HG03342 (cell line): ENCODE measurements at regions not wholly inside any gene's neighbourhood (a gene's known extent, or its start where the extent isn't known, plus 50 kb on each side); places are given as distances from the start of the nearest gene placed in this dataset.

Experiments
- ATAC-seq: cut with Tn5 transposase; IDR thresholded peaks from one replicate; pipeline ENCODE4 v1.9.1; 2021; ENCODE audit warnings: mild to moderate bottlenecking, moderate library complexity; ENCODE audit not compliant: unreplicated experiment

DNA sequence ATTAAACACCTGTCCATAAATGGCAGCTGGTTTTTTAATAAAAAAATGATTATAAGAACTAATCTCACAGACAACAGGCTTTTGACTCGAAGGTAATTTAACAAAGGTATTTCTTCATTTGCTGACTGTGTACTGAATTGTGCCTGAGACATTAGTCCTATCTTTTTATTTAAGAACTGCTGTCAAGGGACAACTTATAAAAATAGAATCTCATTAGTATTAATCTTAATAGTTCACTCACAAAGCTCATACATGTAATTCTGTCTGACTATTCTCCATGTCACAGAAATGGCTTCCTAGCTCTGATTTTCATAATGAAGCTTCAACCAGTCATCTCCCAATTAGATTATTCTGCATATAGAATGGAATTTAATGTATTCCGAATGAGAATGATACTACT is 276.9 kb upstream of the PDZRN3 start:
- ATAC-seq: no peak

DNA sequence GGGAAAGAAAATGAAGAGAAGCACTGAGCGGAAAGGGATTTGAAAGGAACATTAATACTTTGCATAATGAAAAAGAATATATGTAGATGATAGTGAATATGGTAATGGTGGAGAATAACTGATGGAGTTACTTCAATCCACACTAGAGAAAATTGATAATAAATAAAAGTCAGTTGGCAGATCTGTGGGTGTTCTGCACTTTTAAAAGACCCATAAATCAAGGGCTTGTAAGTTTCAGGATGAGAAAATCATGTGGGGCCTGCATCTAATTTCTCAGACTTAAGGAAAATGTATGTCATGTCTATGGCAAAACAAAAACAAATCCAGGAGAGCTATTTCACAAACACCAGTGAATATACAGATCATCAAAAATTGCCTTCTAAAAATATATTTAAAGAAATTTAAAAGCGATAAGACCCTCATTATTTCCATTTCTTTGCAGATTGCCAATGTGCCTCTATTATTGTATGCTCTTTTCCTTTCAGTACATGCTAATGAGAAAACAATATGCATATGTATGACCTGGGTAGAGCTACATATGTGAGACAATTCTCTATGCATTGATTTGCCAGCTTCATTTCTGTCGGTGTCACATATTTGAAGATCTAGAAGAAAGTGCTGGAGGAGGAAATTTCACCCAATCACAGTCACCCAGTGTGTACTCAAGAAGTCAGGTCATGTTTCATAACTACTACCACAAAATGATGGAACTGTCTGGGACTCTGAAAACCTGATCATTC is 269.9 kb upstream of the PDZRN3 start:
- no peak for ATAC-seq

DNA sequence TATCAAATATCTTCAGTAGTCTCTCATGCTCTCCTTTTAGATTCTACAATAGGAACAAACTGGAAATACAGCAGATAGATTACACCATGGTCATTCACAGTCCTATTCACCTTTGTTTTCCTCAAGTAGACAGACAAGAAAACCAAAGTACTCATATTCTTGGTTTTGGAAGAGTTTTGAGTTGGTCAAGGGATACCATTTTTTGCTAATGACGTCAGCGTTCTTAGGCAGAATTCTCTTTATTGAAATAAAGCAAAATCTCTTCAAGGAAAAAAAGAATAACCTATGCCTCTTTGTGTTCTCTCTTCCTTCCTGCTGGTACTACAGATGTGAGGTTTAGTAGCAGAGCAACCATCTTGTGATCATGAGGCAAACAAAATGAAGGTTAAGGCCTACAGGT is 268.3 kb upstream of the PDZRN3 start:
- no peak for ATAC-seq

DNA sequence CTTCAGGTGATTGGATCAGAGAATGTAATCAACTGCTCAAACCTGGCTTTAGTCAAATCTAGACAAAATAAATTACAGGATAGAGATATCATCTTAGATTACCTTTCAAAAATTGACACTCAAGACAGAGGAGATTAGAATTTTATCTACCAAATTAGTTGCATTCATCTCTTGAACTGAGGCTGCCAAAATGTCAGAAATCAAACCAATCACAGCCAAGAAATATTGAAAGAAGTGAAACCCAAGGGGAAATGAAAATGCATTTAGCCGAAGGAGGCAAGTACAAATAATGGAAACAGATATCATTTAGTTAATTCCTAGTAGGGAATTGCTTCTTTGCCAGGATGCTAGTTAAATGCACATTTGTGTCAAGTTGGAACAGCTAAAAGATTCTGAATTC is 261.1 kb upstream of the PDZRN3 start:
- no peak for ATAC-seq

DNA sequence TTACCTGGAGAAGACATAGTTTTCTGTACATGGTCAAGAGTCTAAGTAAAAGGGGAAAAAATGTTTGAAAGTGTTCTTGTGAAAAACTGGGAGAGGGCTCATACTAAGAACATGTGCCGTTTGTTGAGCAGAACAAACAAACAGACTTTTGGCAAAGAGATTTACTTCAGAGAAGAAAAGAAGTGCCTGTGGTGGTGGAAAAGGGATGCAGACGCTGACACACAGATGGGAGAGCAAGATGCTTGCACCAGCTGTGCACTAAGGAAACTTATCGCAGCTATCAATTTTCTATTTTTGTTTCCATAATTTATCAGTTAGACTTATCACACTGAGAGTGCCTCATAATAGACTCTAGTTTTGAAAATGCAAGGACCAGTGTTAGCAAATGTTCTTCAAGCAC is 259.6 kb upstream of the PDZRN3 start:
- ATAC-seq: no peak

DNA sequence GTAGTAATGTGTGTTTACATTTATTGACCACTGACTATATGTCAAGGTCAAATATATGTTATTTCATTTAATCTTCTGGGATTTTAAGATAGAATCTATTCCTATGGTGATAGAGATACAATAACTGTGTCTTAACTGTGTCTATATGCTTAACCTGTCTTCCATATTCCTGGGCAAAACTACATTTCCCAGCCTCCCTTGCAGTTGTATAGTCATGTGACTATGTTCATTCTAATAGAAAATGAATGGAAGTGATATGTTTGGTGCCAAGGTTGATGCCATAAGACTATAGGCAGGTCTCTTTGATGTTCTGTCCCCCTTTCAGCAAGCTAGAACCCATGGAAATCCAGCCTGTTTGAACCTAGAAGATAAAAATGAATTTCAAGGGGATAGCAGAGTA is 258.8 kb upstream of the PDZRN3 start:
- ATAC-seq: no peak

DNA sequence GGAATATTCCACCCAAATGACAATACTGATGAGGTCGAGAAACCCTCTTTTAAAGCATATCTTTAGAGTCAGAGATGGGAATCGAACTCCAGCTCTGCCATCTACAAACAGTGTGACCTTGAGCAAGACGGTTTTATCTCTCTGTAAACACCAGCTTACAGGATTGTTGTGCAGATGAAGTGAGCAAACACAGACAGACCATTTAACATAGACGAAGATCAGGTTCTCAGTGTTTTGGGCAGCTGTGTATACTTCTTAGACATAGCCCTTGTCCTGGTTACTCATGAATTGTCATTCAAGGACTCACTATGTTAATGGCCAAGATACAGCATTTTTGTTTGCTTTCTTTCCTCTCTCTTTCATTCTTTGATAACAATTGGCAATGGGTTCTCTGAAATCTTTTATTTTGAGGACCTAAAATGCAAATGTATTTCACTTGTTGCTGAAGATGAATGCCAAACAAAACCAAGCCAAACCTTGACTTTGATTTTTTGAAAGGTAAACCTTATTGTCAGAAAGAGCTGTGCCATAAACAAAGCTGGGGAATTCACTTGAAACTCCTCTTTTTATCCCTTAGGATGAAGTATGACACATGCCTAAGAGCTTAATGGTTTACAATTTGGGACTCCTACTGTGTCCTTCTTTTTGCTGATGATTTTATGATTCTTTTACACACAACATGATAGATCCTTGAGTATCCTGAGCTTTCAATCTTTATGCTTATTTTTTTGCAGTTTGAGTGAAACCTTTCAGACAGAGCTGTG is 250.0 kb upstream of the PDZRN3 start:
- ATAC-seq: no peak

DNA sequence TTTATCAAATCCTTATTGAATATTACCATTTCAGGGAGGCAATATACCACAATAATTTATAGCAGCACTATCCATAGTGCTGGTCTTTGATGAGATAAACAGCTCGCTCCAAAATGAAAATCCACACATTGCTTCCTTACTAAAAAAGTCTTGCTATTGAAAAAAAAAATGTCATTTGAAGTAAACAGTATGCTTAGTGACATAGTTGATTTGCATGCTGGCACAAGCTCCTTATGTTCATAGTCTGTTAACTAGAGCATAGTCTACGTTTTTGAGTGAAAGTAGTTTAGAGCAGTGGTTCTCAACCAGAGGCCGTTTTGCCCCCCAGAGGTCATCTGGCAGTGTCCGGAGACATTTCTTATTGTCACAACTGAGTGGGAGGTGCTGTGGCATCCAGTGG is 249.4 kb upstream of the PDZRN3 start:
- no peak for ATAC-seq

DNA sequence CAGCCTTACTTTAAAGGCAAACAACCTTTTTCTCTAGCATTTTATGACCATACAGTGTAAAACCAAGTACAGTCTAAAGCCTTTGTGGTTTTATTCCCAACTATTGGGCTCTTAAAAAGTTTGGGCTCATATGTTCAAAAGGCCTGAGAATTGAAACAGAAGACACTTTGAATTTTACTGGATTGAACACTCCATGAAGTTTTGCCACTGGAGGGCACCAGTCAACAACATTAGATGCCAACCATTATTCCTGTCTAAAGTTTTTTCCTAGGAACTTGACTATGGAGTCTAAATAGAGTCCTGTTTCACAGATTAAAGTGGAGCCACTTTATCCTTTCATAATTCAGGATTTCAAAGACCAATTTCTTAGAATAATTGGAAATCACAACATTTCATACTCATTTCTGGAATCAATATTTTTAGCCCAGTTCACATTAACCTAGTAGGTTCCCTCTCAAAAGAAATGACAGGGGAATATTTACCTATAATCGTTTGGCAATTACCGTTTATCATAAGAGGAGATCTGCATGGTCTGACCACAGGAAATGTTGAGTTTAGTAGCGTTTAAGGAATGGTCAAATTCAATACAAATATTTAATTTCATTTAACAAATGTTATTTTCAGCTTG is 244.1 kb upstream of the PDZRN3 start:
- ATAC-seq: no peak

DNA sequence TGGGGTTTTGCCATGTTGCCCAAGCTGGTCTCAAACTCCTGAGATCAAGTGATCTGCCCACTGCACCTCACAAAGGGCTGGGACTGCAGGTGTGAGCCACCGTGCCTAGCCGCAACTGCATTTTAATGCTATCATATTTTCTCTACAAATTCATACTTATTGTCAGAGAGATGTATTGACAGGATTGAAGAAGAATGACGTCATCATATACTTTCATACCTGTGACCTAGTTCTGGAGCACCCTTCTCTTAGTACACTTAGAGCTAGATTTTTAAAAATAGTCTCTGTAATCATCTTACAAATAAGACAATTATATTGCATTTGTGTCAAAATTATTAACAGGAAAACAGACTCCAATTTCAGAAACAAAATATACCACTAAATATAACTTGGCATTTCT is 242.8 kb upstream of the PDZRN3 start:
- no peak for ATAC-seq

DNA sequence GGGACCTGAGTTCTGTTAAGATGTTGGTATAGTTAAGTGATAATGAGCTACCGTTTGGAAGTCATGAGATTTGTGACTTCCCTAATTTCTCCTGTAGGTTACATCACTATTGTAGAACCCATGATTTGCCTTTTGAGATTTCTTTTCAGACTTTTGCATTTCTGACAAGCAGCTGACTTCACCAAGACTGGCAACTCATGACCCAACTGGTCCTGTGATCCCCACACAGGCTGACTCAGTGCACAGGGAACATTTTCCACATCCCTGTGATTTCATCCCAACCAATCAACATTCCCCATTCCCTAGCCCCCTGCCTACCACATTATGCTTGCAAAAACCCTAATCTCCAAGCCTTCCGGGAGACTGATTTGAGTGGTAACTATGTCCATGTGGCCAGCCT is 242.1 kb upstream of the PDZRN3 start:
- ATAC-seq: no peak

DNA sequence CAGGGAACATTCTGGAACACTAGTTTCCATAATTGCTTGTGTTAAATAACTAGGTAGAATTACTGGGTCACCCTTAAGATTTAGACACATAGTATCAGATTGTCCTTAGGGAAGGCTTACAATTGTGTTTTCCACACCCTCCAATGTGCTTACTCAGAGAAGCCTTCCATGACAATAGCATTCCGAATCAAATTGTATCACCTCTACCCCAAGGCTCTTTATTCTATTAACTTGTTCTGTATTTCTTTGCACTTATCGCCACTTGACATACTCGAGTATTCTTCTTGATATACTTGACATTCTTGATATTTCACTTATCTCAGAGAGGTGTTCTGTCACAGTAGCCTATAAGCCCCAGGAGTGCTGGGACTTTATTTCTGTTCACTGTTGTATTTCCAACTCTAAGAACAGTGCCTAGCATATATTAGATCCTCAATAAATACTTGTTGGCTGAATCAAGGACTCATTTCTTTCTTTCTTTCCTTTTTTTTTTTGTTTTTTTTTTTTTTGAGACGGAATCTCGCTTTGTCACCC is 238.9 kb upstream of the PDZRN3 start:
- ATAC-seq: no peak

DNA sequence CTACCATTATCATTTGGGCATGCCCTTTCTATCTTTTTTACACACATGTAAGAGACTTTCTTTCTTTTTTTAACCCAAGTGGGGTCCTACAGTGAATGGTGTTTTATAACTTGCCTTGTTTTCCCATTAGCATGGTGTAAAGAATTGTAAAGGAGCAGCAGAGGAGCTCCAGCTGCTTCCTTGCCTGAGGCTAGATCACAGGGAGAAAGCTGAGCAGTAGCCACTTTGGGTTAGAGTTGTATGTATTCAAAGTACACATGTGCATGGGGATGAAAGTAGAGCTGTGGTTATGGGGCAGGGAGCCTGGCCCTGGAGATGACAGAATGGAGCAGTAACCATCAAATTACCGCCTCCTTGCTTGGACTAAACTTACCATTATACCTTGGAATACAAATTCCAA is 231.1 kb upstream of the PDZRN3 start:
- ATAC-seq: no peak

DNA sequence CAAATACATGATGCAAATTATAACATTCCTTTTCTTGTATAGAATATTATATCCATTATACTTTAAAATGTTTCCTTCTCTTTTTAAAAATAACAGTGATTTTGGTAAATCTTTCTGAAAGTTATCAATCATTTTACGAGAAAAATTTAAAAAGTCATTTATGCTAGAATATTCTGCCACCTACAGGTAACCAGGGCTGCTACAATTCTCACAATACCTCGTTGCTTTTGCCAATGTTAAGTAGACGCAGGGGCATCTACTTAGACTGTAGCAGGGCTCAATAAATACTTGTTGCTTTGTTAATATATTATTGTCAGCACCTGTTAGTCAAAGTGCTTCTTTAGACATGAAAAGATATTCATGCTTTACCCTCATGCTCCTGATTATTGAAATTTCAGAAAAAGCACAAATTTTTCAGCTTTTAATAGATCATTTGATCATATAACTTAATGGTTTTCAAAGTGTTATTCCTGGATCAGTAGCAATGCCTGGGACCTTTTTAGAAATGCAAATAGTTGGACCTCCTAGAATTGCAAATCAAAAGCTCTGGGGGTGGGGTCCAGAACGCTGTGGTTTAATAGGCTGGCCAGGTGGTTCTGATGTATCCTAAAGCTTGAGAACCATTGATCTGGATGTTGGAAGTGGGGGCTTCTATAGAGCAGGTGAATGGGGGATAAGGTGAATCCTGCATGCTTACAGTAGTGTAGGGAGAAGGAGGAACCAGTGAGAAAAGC is 223.6 kb upstream of the PDZRN3 start:
- no peak for ATAC-seq

DNA sequence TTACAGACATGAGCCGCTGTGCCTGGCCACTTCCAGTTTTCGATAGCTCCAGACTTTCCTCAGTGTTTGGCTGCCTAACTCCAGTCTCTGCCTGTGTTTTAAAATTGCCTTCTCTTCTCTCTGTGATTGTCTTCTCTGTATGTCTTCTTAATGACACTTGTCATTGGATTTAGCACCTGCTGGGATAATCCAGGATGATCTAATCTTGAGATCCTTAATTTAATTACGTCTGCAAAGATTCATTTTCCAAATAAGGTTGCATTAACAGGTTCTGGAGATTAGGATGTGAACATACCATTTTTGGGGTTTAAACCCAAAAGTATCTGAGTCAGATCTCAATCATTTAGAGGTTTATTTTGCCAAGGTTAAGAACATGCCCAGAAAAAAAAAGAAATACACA is 222.2 kb upstream of the PDZRN3 start:
- ATAC-seq: no peak

DNA sequence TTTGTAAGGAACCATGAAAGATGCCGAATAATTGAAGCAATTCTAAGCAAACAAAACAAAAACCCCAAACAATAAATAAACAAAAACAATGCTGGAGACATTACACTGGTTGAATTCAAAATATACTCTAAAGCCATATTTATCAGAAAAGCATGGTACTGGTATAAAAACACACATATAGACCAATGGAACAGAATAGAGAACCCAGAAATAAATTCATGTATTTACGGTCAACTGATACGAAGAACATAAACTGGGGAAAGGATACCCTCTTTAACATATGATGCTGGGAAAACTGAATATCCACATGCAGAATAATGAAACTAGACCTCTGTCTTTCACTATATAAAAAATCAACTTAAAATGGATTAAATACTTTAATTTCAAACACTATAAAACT is 214.3 kb upstream of the PDZRN3 start:
- no peak for ATAC-seq

DNA sequence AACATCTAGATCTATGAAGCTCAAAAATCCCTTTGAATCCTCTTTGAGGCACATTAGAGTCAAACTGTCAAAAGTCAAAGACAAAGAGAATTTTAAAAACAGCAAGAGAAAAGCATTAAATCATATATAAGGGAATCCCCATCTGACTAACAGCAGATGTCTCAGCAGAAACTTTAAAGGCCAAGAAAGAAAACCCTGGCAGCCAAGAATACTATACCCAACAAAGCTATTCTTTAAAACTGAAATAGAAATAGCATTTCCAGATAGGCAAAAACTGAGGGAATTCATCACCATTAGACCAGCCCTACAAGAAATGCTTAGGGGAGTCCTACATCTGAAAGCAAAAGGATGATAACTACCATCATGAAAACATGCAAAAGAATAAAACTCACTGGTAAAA is 211.2 kb upstream of the PDZRN3 start:
- no peak for ATAC-seq

DNA sequence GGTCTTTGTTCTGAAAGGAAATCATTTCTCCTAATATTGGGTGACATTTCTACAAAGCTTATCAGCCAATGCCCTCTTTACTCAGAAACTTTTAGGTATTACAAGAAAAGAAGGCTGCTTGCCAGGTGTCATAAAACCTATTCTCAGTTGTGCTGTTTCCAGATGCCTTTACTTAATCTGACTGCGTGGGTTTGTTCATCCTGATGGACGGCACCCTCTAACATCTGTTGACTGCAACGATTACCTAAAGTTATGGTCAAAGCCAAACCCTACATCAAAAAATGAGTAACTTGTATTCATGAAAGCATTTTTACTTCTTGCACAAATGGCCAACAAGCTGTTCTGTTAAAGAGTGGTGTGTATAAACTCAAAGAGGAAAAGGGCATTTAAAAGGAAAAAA is 207.7 kb upstream of the PDZRN3 start:
- no peak for ATAC-seq

DNA sequence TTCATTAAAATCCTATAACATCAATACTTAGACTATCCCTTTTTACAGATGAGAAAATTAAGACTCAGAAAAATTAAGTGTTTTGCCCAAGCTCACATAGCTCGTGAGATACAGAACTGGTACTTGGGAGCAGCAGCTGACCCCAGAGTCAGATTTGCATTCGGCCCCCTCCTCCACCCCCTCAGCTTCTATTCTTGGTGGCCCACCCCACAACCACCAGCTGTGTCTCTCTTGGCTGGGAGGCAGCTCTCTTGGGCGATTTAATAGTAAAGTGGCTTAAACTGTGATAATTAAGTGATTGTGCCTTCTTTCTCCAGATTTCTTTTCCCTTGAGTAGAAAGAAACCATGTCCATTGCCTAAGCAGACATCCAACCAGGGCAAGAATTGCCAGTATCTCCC is 203.6 kb upstream of the PDZRN3 start:
- ATAC-seq: no peak

DNA sequence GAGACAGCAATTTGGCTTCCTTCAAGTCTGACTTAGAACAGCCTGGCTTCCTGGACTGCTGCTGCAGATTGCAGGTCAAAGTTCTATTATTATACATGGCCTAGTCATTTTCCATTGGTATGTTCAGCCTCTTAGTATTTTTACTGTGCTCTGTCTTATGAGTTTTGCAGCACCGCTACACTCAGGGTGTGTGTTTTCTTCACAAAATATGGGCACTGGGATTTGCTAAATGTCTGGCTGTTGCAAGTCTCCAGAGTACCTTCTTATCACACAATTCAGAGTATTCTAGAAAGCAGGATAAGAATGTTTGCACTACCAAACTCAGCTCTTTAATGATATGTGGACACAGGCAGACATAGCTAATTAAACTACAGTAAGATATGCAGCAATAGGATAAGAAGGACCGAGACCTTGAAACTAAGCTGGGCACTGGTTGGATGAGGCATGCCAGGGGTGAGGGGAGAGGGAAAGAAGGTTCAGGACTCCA is 203.0 kb upstream of the PDZRN3 start:
- no peak for ATAC-seq

DNA sequence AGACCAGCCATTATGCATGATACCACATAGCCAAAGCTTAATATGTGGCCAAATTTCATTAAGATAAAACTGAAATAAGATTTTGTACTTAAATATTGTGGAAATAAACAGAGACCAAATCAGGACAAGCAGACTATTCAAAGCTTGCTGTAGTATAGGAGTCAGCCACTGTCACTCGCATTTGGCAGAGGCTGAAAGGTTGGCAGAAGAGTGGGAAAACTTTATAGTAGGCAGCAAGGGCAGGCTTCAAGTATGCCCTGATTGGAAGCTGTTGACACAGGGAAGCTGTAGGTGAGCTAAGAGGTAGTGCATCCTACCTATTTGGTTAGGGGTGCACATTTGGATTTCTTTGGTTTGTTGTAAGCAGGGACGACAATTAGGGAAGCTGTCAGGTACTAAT is 202.5 kb upstream of the PDZRN3 start:
- no peak for ATAC-seq
